ENCODE measurements at regions not wholly inside any gene's neighbourhood (a gene's known extent, or its start where the extent isn't known, plus 50 kb on each side); places are given as distances from the start of the nearest gene placed in this dataset.

DNA sequence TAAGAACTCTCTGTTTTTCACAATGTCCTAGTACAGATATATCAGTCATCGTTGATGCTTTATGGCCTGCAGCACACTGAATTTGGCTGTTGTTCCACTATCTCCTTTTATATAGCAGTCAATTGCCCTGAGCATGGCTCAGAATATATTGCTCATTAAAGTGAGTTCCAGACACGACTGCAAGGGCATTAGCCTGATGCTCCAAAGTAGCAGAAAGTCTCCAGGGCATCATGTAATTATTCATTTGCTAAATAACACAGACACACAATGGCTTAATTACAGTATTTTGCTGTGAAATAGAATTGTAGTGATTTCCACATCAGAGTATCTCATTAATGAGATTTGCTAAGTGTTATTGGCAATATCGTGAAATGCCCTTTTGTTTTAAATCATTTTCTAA lies 1167.5 kb downstream of the AACS start:
- H3K4me3 ChIP-seq (ENCODE audit: extremely low read depth in 1 of 4, insufficient read depth in 2 of 4, low read depth in 3 of 4, low read length in 4 of 4), result no peak overlapping the region

More for the DNA sequence above, 1167.5 kb downstream of the AACS start:
- H3K56ac ChIP-seq (replicated peaks; ENCODE audit: insufficient read length, low read depth, low read length), result no peak overlapping the region
- H3K4me2 ChIP-seq (ENCODE audit: insufficient read depth in 1 of 2, low read depth in 2 of 2, low read length in 2 of 2), result 0 out of 4 replicates have a peak overlapping the region, but pooled peaks of 1 of the 2 experiments have one; percentile 42
- no peak overlapping the region for H3K23ac ChIP-seq (ENCODE audit: insufficient read length)
- no peak overlapping the region for H3K9ac ChIP-seq (replicated peaks in 1 of 4; ENCODE audit: extremely low read depth in 1 of 4, low read depth in 3 of 4, low read length in 3 of 4)
- DNase-seq (ENCODE audit: low read depth in 1 of 2, low spot score in 2 of 2) (no peak), FAIRE-seq (no peak)
- no peak overlapping the region for H4K8ac ChIP-seq (ENCODE audit: extremely low read depth, insufficient read depth, low read length)
- H2AK5ac ChIP-seq (ENCODE audit: low read depth, low read length), result no peak overlapping the region
- no peaks in the 10 kb centered on the region for H4K20me1 ChIP-seq (replicated peaks in 1 of 2; ENCODE audit: control insufficient read depth in 1 of 2, insufficient read depth in 2 of 2, low read length in 2 of 2)
- H3K27ac ChIP-seq (ENCODE audit: low read depth, low read length), result no peak overlapping the region
- H3K79me1 ChIP-seq (ENCODE audit: low read depth, low read length), result no peaks in the 10 kb centered on the region
- peak overlapping the region; percentile 49; the same call in 1 of the 2 replicates for H2BK20ac ChIP-seq (ENCODE audit: low read length)
- no peak overlapping the region for H4K5ac ChIP-seq (ENCODE audit: insufficient read length, low read depth, low read length)
- H3K79me2 ChIP-seq (ENCODE audit: control insufficient read depth in 1 of 2, insufficient read depth in 2 of 2, low read length in 2 of 2), result no peaks in the 10 kb centered on the region
- H2AFZ ChIP-seq (ENCODE audit: low read length), result no peak overlapping the region
- H3K4ac ChIP-seq (replicated peaks; ENCODE audit: insufficient read length, low read depth, low read length), result no peak overlapping the region
- H3K9me3 ChIP-seq (ENCODE audit: insufficient read depth in 2 of 2, low read depth in 1 of 2, low read length in 1 of 2), result no peaks in the 10 kb centered on the region
- H2BK15ac ChIP-seq (ENCODE audit: low read length), result no peak overlapping the region
- peaks cover 0 to 9% (median 4%) of the 10 kb centered on the region in 4 experiments; a peak in 2 of 7 replicates for H3K4me1 ChIP-seq (replicated peaks in 1 of 4; ENCODE audit: control insufficient read depth in 3 of 4, insufficient read depth in 4 of 4, low read length in 3 of 4)
- CTCF ChIA-PET (ENCODE audit: partially characterized antibody), result interaction anchor here (1.4 kb wide), 1 partner anchor 11 kb away, joined by 8 read pairs; no protein-coding TSS in a partner anchor
- H2BK12ac ChIP-seq (ENCODE audit: low read depth, low read length), result no peak overlapping the region
- no peaks in the 10 kb centered on the region for H3K36me3 ChIP-seq (ENCODE audit: control insufficient read depth in 2 of 4, insufficient read depth in 4 of 4, low read length in 3 of 4)
- TF ChIP-seq ZNF274 (IDR thresholded peaks at IDR 0.05; ENCODE audit: borderline replicate concordance, extremely low read depth, low read length) (no peak), SP1 (IDR thresholded peaks at IDR 0.05; ENCODE audit: low read depth, low read length) (no peak), POU5F1 (IDR thresholded peaks at IDR 0.05; ENCODE audit: low read depth, low read length) (no peak), POLR2AphosphoS5 (IDR thresholded peaks at IDR 0.05; ENCODE audit: low read depth, low read length) (no peak)
- TF ChIP-seq, protein P1, sequence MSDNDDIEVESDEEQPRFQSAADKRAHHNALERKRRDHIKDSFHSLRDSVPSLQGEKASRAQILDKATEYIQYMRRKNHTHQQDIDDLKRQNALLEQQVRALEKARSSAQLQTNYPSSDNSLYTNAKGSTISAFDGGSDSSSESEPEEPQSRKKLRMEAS (IDR thresholded peaks at IDR 0.05), result no peak
- TF ChIP-seq, protein P2, sequence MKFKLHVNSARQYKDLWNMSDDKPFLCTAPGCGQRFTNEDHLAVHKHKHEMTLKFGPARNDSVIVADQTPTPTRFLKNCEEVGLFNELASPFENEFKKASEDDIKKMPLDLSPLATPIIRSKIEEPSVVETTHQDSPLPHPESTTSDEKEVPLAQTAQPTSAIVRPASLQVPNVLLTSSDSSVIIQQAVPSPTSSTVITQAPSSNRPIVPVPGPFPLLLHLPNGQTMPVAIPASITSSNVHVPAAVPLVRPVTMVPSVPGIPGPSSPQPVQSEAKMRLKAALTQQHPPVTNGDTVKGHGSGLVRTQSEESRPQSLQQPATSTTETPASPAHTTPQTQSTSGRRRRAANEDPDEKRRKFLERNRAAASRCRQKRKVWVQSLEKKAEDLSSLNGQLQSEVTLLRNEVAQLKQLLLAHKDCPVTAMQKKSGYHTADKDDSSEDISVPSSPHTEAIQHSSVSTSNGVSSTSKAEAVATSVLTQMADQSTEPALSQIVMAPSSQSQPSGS (IDR thresholded peaks at IDR 0.05; ENCODE audit: low read length), result no peak
- TF ChIP-seq, protein P3, sequence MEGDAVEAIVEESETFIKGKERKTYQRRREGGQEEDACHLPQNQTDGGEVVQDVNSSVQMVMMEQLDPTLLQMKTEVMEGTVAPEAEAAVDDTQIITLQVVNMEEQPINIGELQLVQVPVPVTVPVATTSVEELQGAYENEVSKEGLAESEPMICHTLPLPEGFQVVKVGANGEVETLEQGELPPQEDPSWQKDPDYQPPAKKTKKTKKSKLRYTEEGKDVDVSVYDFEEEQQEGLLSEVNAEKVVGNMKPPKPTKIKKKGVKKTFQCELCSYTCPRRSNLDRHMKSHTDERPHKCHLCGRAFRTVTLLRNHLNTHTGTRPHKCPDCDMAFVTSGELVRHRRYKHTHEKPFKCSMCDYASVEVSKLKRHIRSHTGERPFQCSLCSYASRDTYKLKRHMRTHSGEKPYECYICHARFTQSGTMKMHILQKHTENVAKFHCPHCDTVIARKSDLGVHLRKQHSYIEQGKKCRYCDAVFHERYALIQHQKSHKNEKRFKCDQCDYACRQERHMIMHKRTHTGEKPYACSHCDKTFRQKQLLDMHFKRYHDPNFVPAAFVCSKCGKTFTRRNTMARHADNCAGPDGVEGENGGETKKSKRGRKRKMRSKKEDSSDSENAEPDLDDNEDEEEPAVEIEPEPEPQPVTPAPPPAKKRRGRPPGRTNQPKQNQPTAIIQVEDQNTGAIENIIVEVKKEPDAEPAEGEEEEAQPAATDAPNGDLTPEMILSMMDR (IDR thresholded peaks at IDR 0.05; ENCODE audit: control extremely low read depth in 1 of 3, insufficient read depth in 1 of 3, low read depth in 1 of 3, low read length in 3 of 3), result no peak
- WGBS, 2 experiments (ENCODE audit: extremely low coverage in 1 of 2, insufficient coverage in 1 of 2, insufficient read length in 1 of 2, insufficient replicate concordance in 2 of 2, low coverage in 1 of 2, low lambda C conversion rate in 2 of 2, missing lambda C conversion rate in 1 of 2), result 73% methylated on average over 3 of the region's 3 CpGs; no CpG with 5 or more reads in 1 of the 2 experiments
- H3K27me3 ChIP-seq (replicated peaks in 1 of 4; ENCODE audit: control insufficient read depth in 3 of 4, extremely low read depth in 1 of 4, insufficient read depth in 3 of 4, low read length in 3 of 4), result no peaks in the 10 kb centered on the region
- no peak overlapping the region for H3K14ac ChIP-seq (ENCODE audit: insufficient read length)
- peak overlapping the region; percentile 5; the same call in 1 of the 2 replicates for H3K18ac ChIP-seq (ENCODE audit: extremely low read depth, low read length)
- no peaks in the 10 kb centered on the region for H3K23me2 ChIP-seq (ENCODE audit: low read depth, low read length)
- H2BK5ac ChIP-seq (ENCODE audit: low read depth, low read length), result no peak overlapping the region; the same call in 1 of the 2 replicates
- peak overlapping the region; percentile 68 for H2BK120ac ChIP-seq (replicated peaks; ENCODE audit: low read depth, low read length)
- H4K91ac ChIP-seq (replicated peaks; ENCODE audit: insufficient read length, low read length), result no peak overlapping the region
- POLR2A ChIA-PET (ENCODE audit: partially characterized antibody), result no interaction called here
